Keratinocyte (primary cell): ENCODE measurements at regions not wholly inside any gene's neighbourhood (a gene's known extent, or its start where the extent isn't known, plus 50 kb on each side); places are given as distances from the start of the nearest gene placed in this dataset.

Experiments used
- DNase-seq: peaks from one replicate; pipeline ENCODE4 v3.0.0-alpha.2; 2011; ENCODE audit warnings: low read depth, missing footprints, low spot score
- FAIRE-seq: peaks from 2 replicates; lab custom pipeline; 2011; peaks lifted over from hg19 to GRCh38; lab: Jason Lieb, UNC
- H2AFZ ChIP-seq: 2 replicates; pipeline ENCODE4 v1.6.0; 2012; ENCODE audit warnings: low read length, control low read depth, inconsistent platforms; ENCODE audit not compliant: control insufficient read depth
- H3K27ac ChIP-seq: 2 replicates; pipeline ENCODE4 v1.5.1; 2011; ENCODE audit warnings: low read length; ENCODE audit not compliant: control insufficient read depth, insufficient read depth
- H3K27me3 ChIP-seq: 3 replicates; pipeline ENCODE4 v1.6.0; 2011; ENCODE audit warnings: low read length; ENCODE audit not compliant: control insufficient read depth, insufficient read depth; ENCODE audit errors: extremely low read depth
- H3K36me3 ChIP-seq, 2 experiments: 2 replicates in 1 of 2; 3 replicates in 1 of 2; pipeline ENCODE4 v1.5.1; 2011; ENCODE audit warnings: low read length in 2 of 2, mild to moderate bottlenecking in 1 of 2; ENCODE audit not compliant: control insufficient read depth in 2 of 2, insufficient read depth in 2 of 2; ENCODE audit errors: extremely low read depth in 1 of 2
- H3K4me1 ChIP-seq: 3 replicates; pipeline ENCODE4 v1.5.1; 2011; ENCODE audit warnings: low read length; ENCODE audit not compliant: control insufficient read depth, insufficient read depth; ENCODE audit errors: extremely low read depth
- H3K4me2 ChIP-seq: 3 replicates; pipeline ENCODE4 v1.6.0; 2011; ENCODE audit warnings: low read depth, low read length; ENCODE audit not compliant: control insufficient read depth, insufficient read depth; ENCODE audit errors: extremely low read depth
- H3K4me3 ChIP-seq, 3 experiments: fragments of 200-600 bp in 1 of 3; sonication (generic) in 1 of 3; 2 replicates in 2 of 3; 3 replicates in 1 of 3; pipeline ENCODE4 v1.5.1; 2011 to 2016; ENCODE audit warnings: low read length in 3 of 3, mild to moderate bottlenecking in 3 of 3, control low read depth in 2 of 3, inconsistent platforms in 1 of 3, low read depth in 1 of 3, mixed read lengths in 1 of 3, mixed run types in 1 of 3, moderate library complexity in 1 of 3; ENCODE audit not compliant: control insufficient read depth in 2 of 3, insufficient read depth in 2 of 3; ENCODE audit errors: extremely low read depth in 1 of 3
- H3K79me2 ChIP-seq: 2 replicates; pipeline ENCODE4 v1.6.0; 2012; ENCODE audit warnings: low read length; ENCODE audit not compliant: control insufficient read depth, insufficient read depth
- H3K9ac ChIP-seq: 3 replicates; pipeline ENCODE4 v1.6.0; 2011; ENCODE audit warnings: low read length; ENCODE audit not compliant: control insufficient read depth, insufficient read depth; ENCODE audit errors: extremely low read depth
- H3K9me1 ChIP-seq: 3 replicates; pipeline ENCODE4 v1.6.0; 2011; ENCODE audit warnings: low read length; ENCODE audit not compliant: control insufficient read depth, insufficient read depth; ENCODE audit errors: extremely low read depth
- H3K9me3 ChIP-seq: 2 replicates; pipeline ENCODE4 v1.5.1; 2012; ENCODE audit warnings: low read depth, low read length; ENCODE audit not compliant: control insufficient read depth
- H4K20me1 ChIP-seq: 3 replicates; pipeline ENCODE4 v1.6.0; 2011; ENCODE audit warnings: low read length; ENCODE audit not compliant: control insufficient read depth, insufficient read depth; ENCODE audit errors: extremely low read depth
- CTCF ChIP-seq, 3 experiments: IDR thresholded peaks in 1 of 3; conservative IDR thresholded peaks in 1 of 3; optimal IDR thresholded peaks in 1 of 3; 2 replicates in 2 of 3; 3 replicates in 1 of 3; pipeline versions ENCODE3 to v1.5.1; 2011; ENCODE audit warnings: low read length in 3 of 3, mild to moderate bottlenecking in 3 of 3, moderate library complexity in 2 of 3, control low read depth in 1 of 3, inconsistent platforms in 1 of 3; ENCODE audit not compliant: insufficient read depth in 2 of 3; ENCODE audit errors: extremely low read depth in 1 of 3
- EZH2 ChIP-seq: IDR thresholded peaks from one replicate; pipeline ENCODE4 v1.6.1; 2012; ENCODE audit warnings: inconsistent platforms, mild to moderate bottlenecking, low read length, moderate library complexity
- dilution Hi-C: fragments of 300-500 bp; cut with MboI; formaldehyde crosslinking; loops from one replicate; pipeline ENCODE4 v1.7.0; 2020; ENCODE audit warnings: low sequenced_read_pairs; ENCODE audit not compliant: extremely low pct_ligation_motif_present

- Histone ChIP-seq H3K4me1 (no peaks in the 10 kb centered on the region), H3K79me2 (no peaks in the 10 kb centered on the region), H3K4me3 (no peak overlapping the region), H3K27me3 (no peaks in the 10 kb centered on the region), H3K9me1 (no peaks in the 10 kb centered on the region), H3K4me2 (no peak overlapping the region), H2AFZ (no peak overlapping the region), H3K9me3 (peaks cover 8% of the 10 kb centered on the region), H3K36me3 (no peaks in the 10 kb centered on the region), H3K9ac (no peak overlapping the region), H4K20me1 (no peaks in the 10 kb centered on the region), H3K27ac (no peak overlapping the region)
- DNase-seq: no peak
- dilution Hi-C loops: no loop called here
- FAIRE-seq: no peak
- TF ChIP-seq CTCF (optimal IDR thresholded peaks at IDR 0.05 in 1 of 3, IDR thresholded peaks at IDR 0.05 in 1 of 3, conservative IDR thresholded peaks at IDR 0.05 in 1 of 3; ENCODE audit: extremely low read depth in 1 of 3, insufficient read depth in 2 of 3, low read length in 3 of 3) (no peak), EZH2 (no peak)
These were observed 319.0 kb upstream of the RTL1 start for GRCh38 chr14:101222362-101223070.

GRCh38 chr14:101223127-101223526 lies 319.6 kb upstream of the RTL1 start:
- H3K9me3 ChIP-seq: peaks cover 8% of the 10 kb centered on the region
- H3K27ac ChIP-seq: no peak overlapping the region
- TF ChIP-seq EZH2 (no peak), CTCF (optimal IDR thresholded peaks at IDR 0.05 in 1 of 3, IDR thresholded peaks at IDR 0.05 in 1 of 3, conservative IDR thresholded peaks at IDR 0.05 in 1 of 3; ENCODE audit: extremely low read depth in 1 of 3, insufficient read depth in 2 of 3, low read length in 3 of 3) (no peak)
- no peak for FAIRE-seq
- no peak overlapping the region for H3K9ac ChIP-seq
- no peak overlapping the region for H2AFZ ChIP-seq
- no peak overlapping the region for H3K4me3 ChIP-seq
- dilution Hi-C loops: no loop called here
- H4K20me1 ChIP-seq: no peaks in the 10 kb centered on the region
- no peak overlapping the region for H3K4me2 ChIP-seq
- no peak for DNase-seq
- no peaks in the 10 kb centered on the region for H3K79me2 ChIP-seq
- H3K27me3 ChIP-seq: no peaks in the 10 kb centered on the region
- H3K36me3 ChIP-seq: no peaks in the 10 kb centered on the region
- H3K9me1 ChIP-seq: no peaks in the 10 kb centered on the region
- H3K4me1 ChIP-seq: no peaks in the 10 kb centered on the region
